SK-MEL-5 (cell line): ENCODE measurements at regions not wholly inside any gene's neighbourhood (a gene's known extent, or its start where the extent isn't known, plus 50 kb on each side); places are given as distances from the start of the nearest gene placed in this dataset.
"Not testable (repeated sequence)": the region's sequence is repeated elsewhere in the genome, so short reads cannot be mapped to it uniquely, and the experiment has no call there.

Experiments used
- DNase-seq: peaks from one replicate; pipeline ENCODE4 v3.0.0-alpha.2; 2016; ENCODE audit warnings: low read depth, low spot score
- in situ Hi-C: cut with HindIII; loops from 2 replicates; pipeline ENCODE4 v1.10.0; 2016; ENCODE audit warnings: low sequenced_read_pairs, high pct_unique_total_duplicates, low pct_unique_long_range_greater_than_20kb

DNA sequence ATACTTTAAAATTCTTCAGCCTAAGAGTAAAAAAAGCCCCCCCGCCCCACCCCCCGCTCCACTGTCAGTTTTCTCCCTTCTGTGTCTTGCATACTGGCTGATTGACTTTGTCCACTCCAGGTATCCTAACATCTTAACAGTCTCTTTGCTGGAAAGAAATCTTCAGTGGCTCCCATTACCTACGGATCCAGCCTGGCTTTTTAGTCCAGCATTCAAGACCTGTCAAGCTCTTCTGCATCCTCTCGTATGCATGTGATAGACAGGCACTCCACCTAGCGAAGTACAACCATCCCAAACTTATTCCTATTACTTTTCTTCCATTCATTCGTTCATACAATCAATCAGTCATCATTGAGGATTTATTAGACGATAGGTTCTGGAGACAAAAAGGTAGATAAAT is 288.1 kb downstream of the MYCN start:
- in situ Hi-C loops = no loop called here
- no peak for DNase-seq

GRCh38 chr2:16227811-16228462 is 287.6 kb downstream of the MYCN start:
- in situ Hi-C loops = no loop called here
- no peak for DNase-seq

DNA sequence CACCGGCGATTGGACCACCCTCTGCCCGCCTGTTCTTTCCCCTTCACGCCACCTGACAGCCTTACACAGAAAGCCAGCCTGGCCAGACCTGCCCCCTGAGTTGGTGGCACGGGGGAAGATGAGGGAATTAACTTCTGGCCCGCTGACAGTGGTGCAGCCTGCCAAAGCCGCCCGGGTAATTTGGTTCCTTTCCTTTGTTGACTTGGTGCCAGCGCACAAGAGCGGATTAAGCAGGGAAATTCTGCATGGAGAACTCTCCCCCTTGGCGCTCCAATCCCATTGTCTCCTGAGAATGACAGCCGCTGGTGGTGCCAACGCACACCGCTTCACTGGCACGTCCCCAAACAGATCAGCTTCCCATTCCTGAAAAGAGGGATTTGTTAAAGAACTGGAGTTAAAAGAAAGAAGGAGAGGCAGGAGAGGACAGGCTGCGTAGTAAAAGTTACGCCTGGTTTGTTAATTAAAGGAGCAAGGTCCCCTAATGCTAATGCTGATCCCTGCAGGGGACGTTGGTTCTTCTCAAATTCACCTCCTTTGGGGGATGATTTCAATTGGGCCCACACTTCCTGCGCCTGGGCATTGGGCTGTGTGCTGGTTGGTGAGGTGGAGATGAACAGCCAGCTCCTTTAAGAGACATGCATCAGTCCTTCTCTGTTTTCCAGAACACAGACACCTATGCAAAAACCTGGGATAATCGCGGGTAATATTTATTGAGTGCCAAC is 286.8 kb downstream of the MYCN start:
- in situ Hi-C loops = no loop called here
- DNase-seq = no peak

- in situ Hi-C loops = no loop called here
- DNase-seq = no peak
Observed at GRCh38 chr2:16226381-16226780, 286.0 kb downstream of the MYCN start.

- in situ Hi-C loops = no loop called here
- no peak for DNase-seq
Observed at GRCh38 chr2:16225545-16225944, 285.2 kb downstream of the MYCN start.

DNA sequence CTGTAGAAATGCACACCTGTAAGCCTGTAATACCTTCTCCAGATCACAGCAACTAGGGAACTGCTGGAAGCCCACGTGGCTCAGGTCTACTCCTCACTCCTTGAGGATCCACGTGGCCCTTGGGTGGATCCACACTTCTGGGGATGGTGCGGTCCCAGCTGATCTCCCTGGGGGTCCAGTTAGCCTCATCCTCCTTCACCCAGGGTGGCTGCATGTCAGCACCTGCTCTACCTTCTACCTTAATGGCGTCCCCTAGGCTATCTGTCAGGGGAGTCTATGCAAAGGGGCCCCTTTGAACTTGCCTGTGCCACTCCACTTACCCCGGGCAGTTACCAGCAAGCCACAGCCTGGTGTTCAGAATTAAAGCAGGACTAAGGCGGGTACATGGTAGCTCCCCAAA is 284.7 kb downstream of the MYCN start:
- in situ Hi-C loops = no loop called here
- DNase-seq = no peak

DNA sequence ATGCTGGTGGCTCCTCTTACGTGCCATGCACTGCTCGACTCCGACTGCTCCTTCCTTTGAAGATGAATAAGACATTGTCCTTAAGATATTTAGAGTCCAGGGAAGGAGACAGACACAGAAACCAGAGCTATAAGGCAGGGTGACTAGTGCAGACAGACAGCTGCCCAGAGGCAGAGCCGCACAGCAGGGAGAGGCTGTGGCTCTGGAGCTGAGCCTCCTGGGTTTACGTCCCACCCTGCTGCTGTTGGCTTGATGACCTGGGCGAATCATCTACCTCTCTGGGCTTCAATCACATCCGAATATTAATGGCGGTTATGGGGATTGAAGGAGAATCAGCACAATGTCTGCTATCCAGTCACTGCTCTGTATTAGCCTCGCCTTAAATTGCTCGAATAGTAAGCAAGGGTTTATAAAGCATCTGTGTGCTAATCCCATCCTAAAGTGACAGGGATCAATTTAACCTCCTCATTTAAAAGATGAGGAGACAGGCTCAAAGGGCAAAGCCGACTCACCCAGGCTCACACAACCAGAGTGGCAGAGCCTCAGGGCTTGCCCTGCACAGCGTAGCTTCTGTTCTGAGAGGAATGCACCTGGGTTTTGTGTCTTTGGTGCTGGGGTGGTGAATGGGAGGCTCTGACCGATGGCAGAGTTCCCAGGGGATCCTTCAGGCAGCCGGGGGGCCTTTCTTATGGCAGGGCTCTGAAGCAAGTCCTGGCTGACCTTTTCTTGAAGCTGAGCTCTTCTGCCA is 284.1 kb downstream of the MYCN start:
- DNase-seq = no peak
- in situ Hi-C loops = no loop called here

DNA sequence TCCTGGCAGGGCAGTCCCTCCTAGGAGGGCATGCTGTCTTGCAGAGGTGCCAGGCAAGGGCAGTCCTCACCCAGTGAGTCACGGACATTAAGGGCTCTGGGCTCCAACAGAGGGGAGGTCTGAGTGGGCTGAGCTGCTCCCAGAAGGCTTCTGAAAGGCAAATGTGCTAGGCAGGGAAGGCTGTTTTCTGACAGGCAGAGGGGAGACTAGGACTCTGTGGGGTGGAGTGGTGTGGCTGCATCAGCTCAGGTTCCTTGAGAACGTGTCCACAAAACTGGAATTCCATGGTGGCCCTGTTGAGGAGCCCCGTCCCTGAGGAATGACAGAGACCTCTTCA is 283.5 kb downstream of the MYCN start:
- no peak for DNase-seq
- in situ Hi-C loops = no loop called here

DNA sequence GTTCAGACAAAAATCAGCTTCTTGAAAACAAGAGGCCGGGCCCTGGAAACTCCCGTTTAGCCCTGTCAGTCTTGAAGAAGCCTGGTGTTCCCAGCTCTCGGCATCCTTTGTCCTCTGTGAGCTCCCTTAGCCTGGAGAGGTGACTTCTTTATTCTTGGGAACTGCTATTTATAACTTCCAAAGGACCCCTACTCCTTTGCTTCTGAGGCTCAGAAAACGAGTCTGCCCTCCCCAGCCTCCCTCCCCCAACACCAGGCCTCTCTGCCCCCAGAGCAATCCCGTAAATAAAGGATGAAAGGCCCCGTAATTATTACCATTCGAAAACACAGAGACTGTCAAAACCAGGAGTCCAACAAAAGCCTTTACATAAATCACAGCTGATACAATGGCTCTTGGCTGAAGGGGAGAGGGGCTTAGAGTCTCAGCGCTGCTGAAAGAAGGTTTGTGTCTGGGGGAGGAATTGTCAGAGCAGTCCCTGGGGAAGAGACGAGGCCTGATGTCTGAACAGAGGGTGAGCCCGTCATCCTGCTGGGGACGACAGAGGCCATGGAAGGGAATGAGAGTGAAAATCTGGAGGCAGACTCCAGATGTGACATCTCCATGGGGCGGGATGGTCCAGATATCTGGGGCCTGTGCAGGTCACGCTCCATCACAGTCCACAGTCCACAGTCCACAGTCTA is 283.0 kb downstream of the MYCN start:
- in situ Hi-C loops = no loop called here
- no peak for DNase-seq

GRCh38 chr2:16222326-16222725 is 282.0 kb downstream of the MYCN start:
- no peak for DNase-seq
- in situ Hi-C loops = no loop called here

DNA sequence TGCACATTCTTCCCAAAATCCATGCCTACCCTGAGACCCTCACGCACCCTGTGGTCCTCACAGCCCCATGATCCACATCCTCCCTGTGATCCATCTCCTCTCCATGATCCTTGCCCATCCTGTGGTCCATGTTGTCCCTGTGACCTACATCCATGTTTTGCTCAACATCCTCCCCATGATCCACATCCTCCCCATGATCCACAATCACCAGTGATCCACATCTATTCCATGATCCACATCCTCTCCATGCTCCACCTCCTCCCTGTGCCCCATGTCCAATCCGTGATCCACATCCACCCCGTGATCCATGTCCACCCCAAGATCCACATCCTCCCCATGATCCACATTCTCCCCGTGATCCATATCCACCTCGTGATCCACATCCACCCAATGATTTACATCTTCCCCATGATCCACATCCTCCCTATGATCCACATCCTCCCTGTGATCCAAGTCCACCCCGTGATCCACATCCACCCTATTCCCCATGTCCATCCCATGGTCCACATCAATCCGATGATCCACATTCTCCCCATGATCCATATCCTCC is 281.2 kb downstream of the MYCN start:
- in situ Hi-C loops = no loop called here
- no peak for DNase-seq

DNA sequence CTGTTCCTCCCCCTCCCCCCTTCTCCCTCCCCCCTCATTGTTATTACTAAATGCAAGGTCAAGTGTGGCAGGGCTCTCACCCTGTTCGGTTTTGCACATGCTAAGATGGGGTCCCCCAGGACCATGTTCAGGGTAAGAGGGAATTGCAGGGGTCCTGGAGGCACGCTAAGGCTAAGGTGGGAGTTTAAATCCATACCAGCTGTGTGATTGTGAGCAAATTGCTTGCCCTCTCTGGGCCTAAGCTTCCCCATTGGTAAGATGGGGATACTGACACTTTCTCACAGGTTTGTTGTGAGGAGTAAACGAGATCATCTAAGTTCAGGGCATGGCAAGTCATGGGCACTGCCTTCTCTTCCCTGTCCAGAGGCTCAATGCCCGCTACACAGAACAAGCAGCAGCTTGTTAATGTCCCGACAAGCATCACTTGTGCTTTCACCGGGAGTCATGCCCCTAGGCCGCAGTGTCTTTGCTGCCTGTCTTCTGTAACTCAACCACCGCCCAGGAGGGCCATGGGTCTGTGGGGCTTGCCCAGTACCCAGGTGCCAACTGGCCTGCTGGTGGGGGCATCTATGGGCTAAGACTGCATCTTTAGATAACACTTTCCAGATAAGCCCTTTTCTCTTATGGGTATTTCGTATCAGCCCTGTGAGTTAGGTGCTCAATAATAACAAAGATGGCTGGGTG is 279.1 kb downstream of the MYCN start:
- no peak for DNase-seq
- in situ Hi-C loops = no loop called here

DNA sequence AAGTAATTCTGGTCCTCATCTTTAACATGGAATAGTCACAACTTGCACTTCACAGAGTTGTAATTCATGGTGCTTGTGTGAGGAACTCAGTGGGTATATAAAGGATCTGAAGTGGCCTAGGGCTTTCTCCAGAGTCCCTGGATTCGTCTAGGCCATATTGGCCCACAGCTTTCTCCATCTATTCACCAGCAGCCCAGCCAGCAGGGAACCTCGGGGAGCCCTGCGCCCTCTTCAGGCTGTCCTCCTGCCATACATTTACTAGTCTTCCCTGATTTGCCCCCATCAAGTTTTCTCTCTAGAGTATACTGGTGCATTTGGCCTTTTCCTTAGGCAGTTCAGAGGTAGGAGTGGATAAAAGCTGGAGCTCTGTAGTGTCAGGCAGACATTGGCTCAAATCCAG is 278.3 kb downstream of the MYCN start:
- in situ Hi-C loops = no loop called here
- DNase-seq = peak; percentile 75

GRCh38 chr2:16218161-16218560 is 277.8 kb downstream of the MYCN start:
- in situ Hi-C loops = no loop called here
- no peak for DNase-seq

DNA sequence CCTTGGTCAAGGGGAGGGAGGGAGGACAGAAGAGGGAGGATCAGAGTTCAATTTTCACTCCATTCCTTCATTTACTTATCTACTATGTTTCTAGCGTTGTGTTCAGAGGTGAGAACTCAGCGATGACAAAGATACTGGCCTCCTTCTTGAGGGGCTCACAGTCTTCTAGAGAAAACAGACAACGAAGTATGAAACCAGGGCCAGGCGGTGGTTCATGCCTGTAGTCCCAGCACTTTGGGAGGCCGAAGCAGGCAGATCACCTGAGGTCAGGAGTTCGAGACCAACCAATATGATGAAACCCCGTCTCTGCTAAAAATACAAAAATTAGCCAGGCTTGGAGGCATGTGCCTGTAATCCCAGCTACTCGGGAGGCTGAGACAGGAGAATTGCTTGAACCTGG is 277.4 kb downstream of the MYCN start:
- in situ Hi-C loops, DNase-seq: not testable (repeated sequence)

DNA sequence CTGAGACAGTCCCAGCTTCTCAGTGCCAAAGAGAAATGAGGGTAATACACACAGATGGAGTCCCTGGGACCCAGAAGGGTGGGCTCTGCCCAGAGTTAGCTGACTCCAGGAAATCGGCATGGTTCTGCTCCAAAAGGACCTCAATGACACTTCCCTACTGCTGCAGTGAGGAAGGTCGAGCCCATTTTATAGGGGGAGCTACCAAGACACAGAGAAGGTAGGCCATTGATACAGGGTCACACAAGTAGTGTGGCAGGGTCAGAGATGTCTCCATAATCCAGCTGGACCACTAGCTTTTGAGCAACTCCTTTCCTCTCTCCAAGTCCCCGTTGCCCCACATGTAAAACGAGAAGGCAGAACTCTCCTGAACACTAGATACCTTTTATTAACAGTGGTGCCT is 276.9 kb downstream of the MYCN start:
- in situ Hi-C loops = no loop called here
- DNase-seq = no peak

GRCh38 chr2:16216558-16216945 is 276.2 kb downstream of the MYCN start:
- DNase-seq = no peak
- in situ Hi-C loops = no loop called here
